Activated T-helper 17 cell treated with anti-CD3 and anti-CD28 coated beads, Interleukin-2, amount 50 U/mL, for 72 hours (primary cell): ENCODE measurements at regions not wholly inside any gene's neighbourhood (a gene's known extent, or its start where the extent isn't known, plus 50 kb on each side); places are given as distances from the start of the nearest gene placed in this dataset.
"Not testable (repeated sequence)": the region's sequence is repeated elsewhere in the genome, so short reads cannot be mapped to it uniquely, and the experiment has no call there.

Experiments
- ATAC-seq: fragments of 150-1000 bp; cut with Tn5 transposase; replicated peaks from 2 replicates; pipeline ENCODE4 v1.10.0; 2021; ENCODE audit warnings: mild to moderate bottlenecking, moderate library complexity
- H3K27ac Mint-ChIP-seq: one replicate; pipeline ENCODE4 v1.8.0; 2022; ENCODE audit warnings: mixed read lengths
- H3K27me3 Mint-ChIP-seq: one replicate; pipeline ENCODE4 v1.8.0; 2022; ENCODE audit warnings: mixed read lengths
- H3K36me3 Mint-ChIP-seq: one replicate; pipeline ENCODE4 v1.8.0; 2022; ENCODE audit warnings: low read depth, mild to moderate bottlenecking, mixed read lengths
- H3K4me1 Mint-ChIP-seq: one replicate; pipeline ENCODE4 v1.8.0; 2022; ENCODE audit warnings: mixed read lengths
- H3K4me3 Mint-ChIP-seq: one replicate; pipeline ENCODE4 v1.8.0; 2022; ENCODE audit warnings: mild to moderate bottlenecking, mixed read lengths
- H3K9me3 Mint-ChIP-seq: one replicate; pipeline ENCODE4 v1.8.0; 2022; ENCODE audit warnings: mixed read lengths

- no peaks in the 10 kb centered on the region for H3K36me3 Mint-ChIP-seq
- no peak overlapping the region for H3K4me3 Mint-ChIP-seq
- peaks cover 3% of the 10 kb centered on the region for H3K27me3 Mint-ChIP-seq
- ATAC-seq: no peak
- H3K4me1 Mint-ChIP-seq: no peaks in the 10 kb centered on the region
- no peak overlapping the region for H3K27ac Mint-ChIP-seq
- peaks cover 15% of the 10 kb centered on the region for H3K9me3 Mint-ChIP-seq
Observed at GRCh38 chr2:129914538-129915302, 64.7 kb upstream of the RAB6C start.

DNA sequence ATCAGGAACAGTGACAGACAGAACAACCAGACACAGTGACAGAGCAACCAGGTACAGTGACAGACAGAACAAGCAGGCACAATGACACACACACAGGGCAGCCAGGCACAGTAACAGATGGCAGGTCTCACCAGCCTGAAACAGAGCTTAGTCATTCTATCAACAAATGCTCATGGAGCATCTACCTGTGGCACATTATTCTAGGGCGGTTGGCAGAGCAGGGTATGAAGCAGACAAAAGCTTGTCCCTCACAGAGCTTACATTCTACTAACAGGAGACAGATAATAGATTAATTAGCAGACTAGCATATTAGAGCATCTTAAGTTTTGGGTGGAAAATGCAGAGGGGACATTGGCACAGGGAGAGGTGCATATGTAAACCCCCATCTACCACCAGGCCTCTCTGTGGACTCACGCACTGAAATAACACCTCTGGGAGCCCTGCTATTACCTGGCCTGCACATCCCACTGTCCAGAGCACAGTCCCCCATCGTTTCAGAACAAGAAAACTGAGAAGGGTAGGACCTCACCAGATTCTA, 64.1 kb upstream of the RAB6C start:
- Mint-ChIP-seq H3K27ac (no peak overlapping the region), H3K4me1 (no peaks in the 10 kb centered on the region), H3K9me3 (peaks cover 15% of the 10 kb centered on the region), H3K27me3 (peaks cover 3% of the 10 kb centered on the region), H3K36me3 (no peaks in the 10 kb centered on the region), H3K4me3 (no peak overlapping the region)
- ATAC-seq: no peak

DNA sequence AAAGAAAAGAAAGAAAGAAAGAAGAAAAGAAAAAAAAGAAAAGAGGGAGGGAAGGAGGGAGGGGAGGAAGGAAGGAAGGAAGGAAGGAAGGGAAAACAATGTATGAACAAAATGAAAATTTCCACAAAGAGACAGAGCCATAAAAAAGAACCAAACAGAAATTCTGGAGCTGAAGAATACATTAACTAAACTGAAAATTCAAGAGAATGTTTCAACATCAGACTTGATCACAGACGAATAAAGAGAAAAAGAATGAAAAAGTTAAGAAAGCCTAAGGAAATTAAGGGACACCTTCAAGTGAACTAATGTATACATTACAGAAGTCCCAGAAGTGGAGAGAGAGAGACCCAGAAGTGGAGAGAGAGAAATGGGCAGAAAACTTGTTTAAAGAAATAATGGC, 60.9 kb upstream of the RAB6C start:
- Mint-ChIP-seq H3K27me3 (peaks cover 14% of the 10 kb centered on the region), H3K9me3 (peaks cover 15% of the 10 kb centered on the region), H3K4me3 (no peak overlapping the region), H3K4me1 (no peaks in the 10 kb centered on the region), H3K36me3 (no peaks in the 10 kb centered on the region), H3K27ac (no peak overlapping the region)
- ATAC-seq: no peak

- Mint-ChIP-seq H3K27me3 (peaks cover 26% of the 10 kb centered on the region), H3K36me3 (no peaks in the 10 kb centered on the region), H3K9me3 (peaks cover 11% of the 10 kb centered on the region), H3K4me1 (no peaks in the 10 kb centered on the region), H3K4me3 (no peak overlapping the region), H3K27ac (no peak overlapping the region)
- no peak for ATAC-seq
Observed at GRCh38 chr2:129922571-129923264, 56.7 kb upstream of the RAB6C start.

DNA sequence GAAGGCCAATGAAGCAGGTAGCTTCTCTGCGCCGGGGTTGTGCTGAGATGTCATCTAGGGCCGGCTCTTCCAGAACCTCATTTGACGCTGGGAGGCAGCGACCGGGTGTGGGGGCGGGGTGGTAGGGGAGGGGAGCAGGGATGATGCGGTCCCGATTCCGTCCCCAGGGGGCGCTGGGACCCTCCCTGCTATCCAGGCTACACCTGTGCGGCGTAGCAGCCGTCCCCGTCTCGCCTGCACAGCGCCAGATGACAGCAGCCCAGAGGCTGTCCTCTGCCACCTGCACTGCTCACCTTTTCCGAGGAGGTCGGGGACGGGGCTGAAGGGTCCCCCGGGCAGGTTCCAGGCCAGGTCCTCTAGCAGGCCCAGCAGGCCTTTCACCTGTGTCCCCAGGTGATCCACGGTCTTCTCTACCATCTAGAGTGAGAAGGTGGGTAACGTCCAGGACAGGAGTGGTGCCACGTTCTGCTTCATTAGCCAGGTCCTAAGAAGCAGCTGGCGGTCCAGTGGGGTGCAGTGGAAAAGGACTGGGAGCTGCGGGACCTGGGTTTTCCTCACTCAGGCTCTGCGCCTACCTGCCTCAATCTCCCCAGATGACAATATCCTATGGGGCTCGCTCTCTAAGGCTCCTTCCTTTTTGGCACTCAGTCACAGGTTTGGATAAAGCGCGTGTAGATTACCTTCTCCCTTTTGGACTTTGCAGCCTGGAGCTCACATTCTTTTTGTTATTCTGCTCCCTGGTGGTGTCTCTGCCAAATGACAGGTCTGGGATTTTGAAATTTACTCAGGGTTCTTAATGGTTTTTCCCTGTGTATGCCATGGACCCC, 56.0 kb upstream of the RAB6C start:
- no peaks in the 10 kb centered on the region for H3K4me1 Mint-ChIP-seq
- H3K27ac Mint-ChIP-seq: no peak overlapping the region
- H3K36me3 Mint-ChIP-seq: no peaks in the 10 kb centered on the region
- H3K27me3 Mint-ChIP-seq: peaks cover 23% of the 10 kb centered on the region
- H3K9me3 Mint-ChIP-seq: peaks cover 4% of the 10 kb centered on the region
- no peak overlapping the region for H3K4me3 Mint-ChIP-seq
- no peak for ATAC-seq

GRCh38 chr2:129924115-129924514, 55.4 kb upstream of the RAB6C start:
- H3K27me3 Mint-ChIP-seq: peaks cover 23% of the 10 kb centered on the region
- not testable (repeated sequence) for H3K27ac Mint-ChIP-seq

GRCh38 chr2:129925381-129925780, 54.1 kb upstream of the RAB6C start:
- H3K36me3 Mint-ChIP-seq: no peaks in the 10 kb centered on the region
- no peak overlapping the region for H3K4me3 Mint-ChIP-seq
- no peak for ATAC-seq
- no peak overlapping the region for H3K27ac Mint-ChIP-seq
- H3K9me3 Mint-ChIP-seq: no peaks in the 10 kb centered on the region
- H3K27me3 Mint-ChIP-seq: peaks cover 27% of the 10 kb centered on the region
- no peaks in the 10 kb centered on the region for H3K4me1 Mint-ChIP-seq

More at GRCh38 chr2:129924115-129924514, 55.4 kb upstream of the RAB6C start:
- ATAC-seq, H3K4me3 Mint-ChIP-seq, H3K9me3 Mint-ChIP-seq, H3K4me1 Mint-ChIP-seq, H3K36me3 Mint-ChIP-seq: not testable (repeated sequence)

DNA sequence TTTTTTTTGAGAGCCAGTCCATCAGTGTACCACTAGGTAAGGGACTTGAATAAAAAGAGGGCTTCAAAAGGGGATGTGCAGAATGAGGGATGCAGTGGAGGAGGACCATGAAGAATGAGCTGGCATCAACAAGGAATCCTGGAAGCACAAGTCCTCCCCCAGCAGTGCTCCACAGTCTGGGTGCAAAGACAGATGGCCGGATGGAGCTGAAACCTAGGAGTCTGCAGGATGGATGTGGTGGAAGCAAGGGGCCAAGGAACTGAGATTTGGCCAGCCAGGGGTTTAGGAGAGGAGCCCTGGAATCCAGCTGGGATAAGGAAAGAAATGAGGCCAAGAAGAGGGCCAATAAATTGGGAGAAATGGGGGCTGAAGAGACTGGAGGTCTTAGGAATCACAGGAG, 51.8 kb upstream of the RAB6C start:
- H3K36me3 Mint-ChIP-seq: no peaks in the 10 kb centered on the region
- ATAC-seq: no peak
- peaks cover 21% of the 10 kb centered on the region for H3K27me3 Mint-ChIP-seq
- no peak overlapping the region for H3K4me3 Mint-ChIP-seq
- H3K4me1 Mint-ChIP-seq: no peaks in the 10 kb centered on the region
- no peak overlapping the region for H3K27ac Mint-ChIP-seq
- H3K9me3 Mint-ChIP-seq: no peaks in the 10 kb centered on the region

DNA sequence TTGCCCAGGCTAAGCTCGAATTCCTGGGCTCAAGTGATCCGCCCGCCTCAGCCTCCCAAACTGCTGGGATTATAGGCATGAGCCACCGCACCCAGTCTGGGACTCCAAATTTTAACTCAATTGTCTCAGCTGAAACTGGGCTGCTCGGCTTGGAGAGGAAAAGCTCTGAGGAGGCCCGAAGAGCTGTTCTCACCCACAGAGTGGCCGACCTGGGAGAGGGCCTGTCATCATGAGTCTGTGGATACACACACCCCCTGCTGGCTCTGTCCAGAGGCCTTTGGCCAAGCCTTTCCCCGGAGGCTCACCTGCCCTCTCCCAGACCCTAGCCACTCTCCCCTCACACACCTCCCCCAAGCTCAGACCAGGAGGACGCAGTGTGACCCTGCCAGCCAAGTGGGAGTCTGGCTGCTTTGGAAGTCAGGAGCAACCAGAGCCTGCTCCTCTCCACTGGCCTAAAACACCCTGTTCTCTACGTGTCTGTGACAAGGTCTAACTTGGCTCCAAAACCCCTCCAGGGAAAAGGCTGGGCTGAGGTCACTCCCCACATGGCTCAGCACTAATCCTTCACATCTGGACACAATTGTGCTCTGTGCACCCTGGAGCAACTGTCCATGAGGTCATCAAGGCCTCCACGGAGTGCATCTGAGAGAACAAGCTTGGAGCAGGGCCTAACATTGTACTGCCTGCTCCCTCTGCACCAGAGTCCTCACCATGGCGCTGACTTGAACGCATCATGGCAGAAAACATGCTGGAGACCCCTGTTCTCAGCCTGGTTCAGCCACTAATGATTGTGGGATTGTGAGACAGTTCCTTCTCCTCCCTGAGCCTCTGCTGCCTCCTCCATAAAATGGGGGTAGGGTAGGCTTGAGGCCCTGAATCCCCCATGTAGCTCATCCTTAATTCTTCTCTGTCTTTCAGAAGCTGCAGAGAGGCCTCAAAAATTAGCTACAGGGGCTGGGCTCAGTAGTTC, 49.9 kb upstream of the RAB6C start:
- no peak for ATAC-seq

More for the DNA sequence above, 49.9 kb upstream of the RAB6C start:
- Mint-ChIP-seq H3K36me3 (no peaks in the 10 kb centered on the region), H3K4me3 (no peak overlapping the region), H3K4me1 (no peaks in the 10 kb centered on the region), H3K9me3 (no peaks in the 10 kb centered on the region), H3K27me3 (peaks cover 29% of the 10 kb centered on the region), H3K27ac (no peak overlapping the region)
